CD14-positive monocyte (primary cell): ENCODE measurements at regions not wholly inside any gene's neighbourhood (a gene's known extent, or its start where the extent isn't known, plus 50 kb on each side); places are given as distances from the start of the nearest gene placed in this dataset.

ENCODE experiments used
- DNase-seq, 3 donors: peaks; one replicate each; pipeline ENCODE4 v3.0.0-alpha.2; 2011 to 2022
- H2AFZ ChIP-seq: 2 replicates; pipeline ENCODE4 v1.6.0; 2012; ENCODE audit warnings: mild to moderate bottlenecking, low read depth, low read length, inconsistent platforms; ENCODE audit not compliant: insufficient read depth, poor library complexity, severe bottlenecking
- H3K27ac ChIP-seq, 2 donors: 1 replicate in 1 of 2; 2 replicates in 1 of 2; pipeline ENCODE4 v1.5.1; 2012 to 2013; ENCODE audit warnings: low read length in 2 of 2, control low read depth in 1 of 2, inconsistent platforms in 1 of 2, low read depth in 1 of 2, mild to moderate bottlenecking in 1 of 2
- H3K27me3 ChIP-seq, 2 donors: one replicate each; pipeline versions ENCODE4 v1.6.0 to v1.6.1; 2011 to 2013; ENCODE audit warnings: low read length in 2 of 2; ENCODE audit not compliant: control insufficient read depth in 2 of 2, insufficient read depth in 2 of 2
- H3K36me3 ChIP-seq, 2 donors: replicated peaks in 1 of 2; 1 replicate in 1 of 2; 2 replicates in 1 of 2; pipeline versions ENCODE4 v1.5.1 to v1.6.1; 2012 to 2013; ENCODE audit warnings: low read length in 2 of 2, control low read depth in 1 of 2, inconsistent platforms in 1 of 2, mild to moderate bottlenecking in 1 of 2; ENCODE audit not compliant: insufficient read depth in 2 of 2, control insufficient read depth in 1 of 2
- H3K4me1 ChIP-seq, 2 donors: 1 replicate in 1 of 2; 2 replicates in 1 of 2; pipeline versions ENCODE4 v1.5.1 to v1.6.1; 2012 to 2013; ENCODE audit warnings: low read length in 2 of 2, control low read depth in 1 of 2, inconsistent platforms in 1 of 2, mild to moderate bottlenecking in 1 of 2, moderate library complexity in 1 of 2; ENCODE audit not compliant: insufficient read depth in 2 of 2, control insufficient read depth in 1 of 2
- H3K4me2 ChIP-seq: replicated peaks from 2 replicates; pipeline ENCODE3; 2012; ENCODE audit warnings: low read length, moderate library complexity, mild to moderate bottlenecking; ENCODE audit not compliant: poor library complexity, severe bottlenecking; ENCODE audit errors: extremely low read depth
- H3K4me3 ChIP-seq, 3 experiments: fragments of 200-600 bp in 1 of 3; sonication (generic) in 1 of 3; replicated peaks in 1 of 3; 1 replicate in 2 of 3; 2 replicates in 1 of 3; pipeline ENCODE4 v1.5.1; 2011 to 2013; ENCODE audit warnings: low read length in 3 of 3, mild to moderate bottlenecking in 3 of 3, control low read depth in 2 of 3, low read depth in 2 of 3, inconsistent platforms in 1 of 3, moderate library complexity in 1 of 3
- H3K79me2 ChIP-seq: 2 replicates; pipeline ENCODE4 v1.6.0; 2012; ENCODE audit warnings: mild to moderate bottlenecking, control low read depth, inconsistent platforms, low read length, moderate library complexity; ENCODE audit not compliant: insufficient read depth
- H3K9ac ChIP-seq: 2 replicates; pipeline ENCODE4 v1.6.0; 2017; ENCODE audit warnings: low read length, mild to moderate bottlenecking; ENCODE audit not compliant: insufficient read depth, poor library complexity, severe bottlenecking
- H3K9me3 ChIP-seq, 2 donors: replicated peaks in 1 of 2; 1 replicate in 1 of 2; 2 replicates in 1 of 2; pipeline versions ENCODE4 v1.5.1 to v1.6.1; 2012 to 2013; ENCODE audit warnings: low read length in 2 of 2, control low read depth in 1 of 2; ENCODE audit not compliant: control insufficient read depth in 1 of 2, insufficient read depth in 1 of 2
- H4K20me1 ChIP-seq: 2 replicates; pipeline ENCODE4 v1.6.0; 2012; ENCODE audit warnings: mild to moderate bottlenecking, low read length, control low read depth, moderate library complexity; ENCODE audit not compliant: insufficient read depth
- H3K27ac Mint-ChIP-seq, 7 donors: one replicate each; pipeline ENCODE4 v1.8.0; 2020; ENCODE audit warnings: mild to moderate bottlenecking in 7 of 7, mixed read lengths in 7 of 7, moderate library complexity in 6 of 7, inconsistent platforms in 2 of 7
- H3K27me3 Mint-ChIP-seq, 3 donors: one replicate each; pipeline ENCODE4 v1.8.0; 2021 to 2022; ENCODE audit warnings: low read depth in 3 of 3, mild to moderate bottlenecking in 3 of 3, mixed read lengths in 3 of 3, moderate library complexity in 3 of 3, inconsistent platforms in 1 of 3
- H3K36me3 Mint-ChIP-seq, 2 donors: one replicate each; pipeline ENCODE4 v1.8.0; 2020; ENCODE audit warnings: mixed read lengths in 2 of 2, inconsistent platforms in 1 of 2, mild to moderate bottlenecking in 1 of 2
- H3K4me1 Mint-ChIP-seq: one replicate; pipeline ENCODE4 v1.8.0; 2020; ENCODE audit warnings: mild to moderate bottlenecking, mixed read lengths
- H3K4me3 Mint-ChIP-seq, 2 donors: one replicate each; pipeline ENCODE4 v1.8.0; 2020; ENCODE audit warnings: mild to moderate bottlenecking in 2 of 2, mixed read lengths in 2 of 2, moderate library complexity in 1 of 2
- H3K9me3 Mint-ChIP-seq, 7 donors: one replicate each; pipeline ENCODE4 v1.8.0; 2020 to 2022; ENCODE audit warnings: mixed read lengths in 7 of 7, mild to moderate bottlenecking in 6 of 7, moderate library complexity in 6 of 7, inconsistent platforms in 2 of 7
- CTCF ChIP-seq: fragments of 200-600 bp; IDR thresholded peaks from one replicate; pipeline ENCODE4 v1.8.0; 2022; ENCODE audit warnings: antibody characterized with exemption, mild to moderate bottlenecking
- WGBS: methylation state at CpG from one replicate; pipeline ENCODE4 v1.1.5; 2013; ENCODE audit warnings: missing lambda C conversion rate; ENCODE audit not compliant: insufficient coverage; 5-methylcytosine and 5-hydroxymethylcytosine counted together
- intact Hi-C, 2 donors: fragments of 100-400 bp; cut with micrococcal nuclease; formaldehyde crosslinking; loops; one replicate each; pipeline versions ENCODE4 v1.15.0 to v1.15.1; 2023

DNA sequence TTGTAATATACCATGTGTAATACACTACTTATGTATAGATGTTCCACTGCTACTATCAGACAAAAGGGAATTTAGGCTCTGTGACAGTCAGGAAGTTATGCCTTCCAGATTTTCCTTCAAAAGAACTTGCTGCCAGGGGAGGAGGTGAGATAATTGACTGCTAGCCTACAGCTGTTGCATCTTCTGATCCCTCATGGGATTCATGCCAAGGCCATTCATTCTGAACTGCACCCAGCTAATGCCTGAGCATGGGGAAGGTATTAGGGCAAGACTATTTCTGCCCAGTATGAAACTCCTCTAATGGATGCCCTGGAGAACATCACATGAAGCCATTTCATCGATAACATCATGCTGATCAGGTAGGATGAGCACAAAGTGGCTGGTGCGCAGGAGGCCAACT is 746.5 kb upstream of the ZNF608 start:
- Histone ChIP-seq H2AFZ (no peak overlapping the region), H3K27me3 (no peaks in the 10 kb centered on the region), H3K4me3 (no peak overlapping the region), H3K79me2 (no peaks in the 10 kb centered on the region), H3K9ac (no peak overlapping the region), H3K4me2 (no peak overlapping the region), H3K36me3 (no peaks in the 10 kb centered on the region), H4K20me1 (no peaks in the 10 kb centered on the region), H3K4me1 (no peaks in the 10 kb centered on the region), H3K9me3 (peaks cover 0 to 4% of the 10 kb centered on the region in 2 donors), H3K27ac (no peak overlapping the region)
- H3K4me3 Mint-ChIP-seq = no peak overlapping the region
- H3K27me3 Mint-ChIP-seq = peaks cover 0 to 2% (median 0%) of the 10 kb centered on the region in 3 donors
- H3K36me3 Mint-ChIP-seq = no peaks in the 10 kb centered on the region
- no peak for DNase-seq
- no peak overlapping the region for H3K27ac Mint-ChIP-seq
- no peaks in the 10 kb centered on the region for H3K4me1 Mint-ChIP-seq
- TF ChIP-seq CTCF = no peak
- 100% methylated on average over 1 of the region's 2 CpGs for WGBS
- H3K9me3 Mint-ChIP-seq = peaks cover 0 to 3% (median 0%) of the 10 kb centered on the region in 7 donors
- intact Hi-C loops = no loop called here

- no peak overlapping the region for H3K9ac ChIP-seq
- H3K4me3 ChIP-seq = no peak overlapping the region
- no peaks in the 10 kb centered on the region for H3K27me3 ChIP-seq
- H3K36me3 ChIP-seq = no peaks in the 10 kb centered on the region
- no peaks in the 10 kb centered on the region for H3K4me1 ChIP-seq
- Mint-ChIP-seq H3K36me3 (no peaks in the 10 kb centered on the region), H3K27ac (no peak overlapping the region), H3K9me3 (peaks cover 0 to 3% (median 0%) of the 10 kb centered on the region in 7 donors), H3K4me1 (no peaks in the 10 kb centered on the region), H3K4me3 (no peak overlapping the region), H3K27me3 (peaks cover 0 to 2% (median 0%) of the 10 kb centered on the region in 3 donors)
- H3K79me2 ChIP-seq = no peaks in the 10 kb centered on the region
- H3K27ac ChIP-seq = no peak overlapping the region
- H3K4me2 ChIP-seq = no peak overlapping the region
- no peak for TF ChIP-seq CTCF
- no peak for DNase-seq
- H4K20me1 ChIP-seq = no peaks in the 10 kb centered on the region
- no peak overlapping the region for H2AFZ ChIP-seq
- intact Hi-C loops = no loop called here
- H3K9me3 ChIP-seq = peaks cover 0 to 4% of the 10 kb centered on the region in 2 donors
Observed at GRCh38 chr5:125496393-125496792, 750.0 kb upstream of the ZNF608 start.
